Ovary (tissue), 7 donors: ENCODE measurements at regions not wholly inside any gene's neighbourhood (a gene's known extent, or its start where the extent isn't known, plus 50 kb on each side); places are given as distances from the start of the nearest gene placed in this dataset.

ENCODE experiments used
- DNase-seq, 5 donors: peaks; one replicate each; pipeline ENCODE4 v3.0.0-alpha.2; 2019 to 2020
- H3K27ac ChIP-seq, 2 donors: fragments of 200-600 bp; one replicate each; pipeline versions ENCODE4 v1.5.1 to v1.8.0; 2019 to 2022
- H3K27me3 ChIP-seq: fragments of 200-600 bp; one replicate; pipeline ENCODE4 v1.8.0; 2022
- H3K36me3 ChIP-seq: fragments of 200-600 bp; sonication (generic); one replicate; pipeline ENCODE4 v1.5.1; 2019
- H3K4me1 ChIP-seq: one replicate; pipeline ENCODE4 v1.8.1; 2013; ENCODE audit warnings: mild to moderate bottlenecking, moderate library complexity; ENCODE audit not compliant: insufficient read depth
- H3K4me3 ChIP-seq: fragments of 200-600 bp; sonication (generic); one replicate; pipeline ENCODE4 v1.5.1; 2017
- H3K9me3 ChIP-seq, 2 donors: fragments of 200-600 bp in 1 of 2; sonication (generic) in 1 of 2; one replicate each; pipeline versions ENCODE4 v1.5.1 to v1.8.1; 2013 to 2019; ENCODE audit warnings: mild to moderate bottlenecking in 1 of 2, moderate library complexity in 1 of 2
- EP300 ChIP-seq: sonication (generic); formaldehyde crosslinking; IDR thresholded peaks from one replicate; pipeline ENCODE4 v1.6.1; 2017; ENCODE audit warnings: antibody characterized with exemption
- POLR2A ChIP-seq: fragments of 450-650 bp; IDR thresholded peaks from one replicate; pipeline ENCODE4 v1.6.1; 2017; ENCODE audit warnings: antibody characterized with exemption, mild to moderate bottlenecking, moderate library complexity
- WGBS, 3 donors: extraction: QIAGEN DNeasy Blood & Tissue Kit in 1 of 3; methylation state at CpG; one replicate each; pipeline versions ENCODE4 v1.1.5 to v1.1.7; 2013 to 2017; 5-methylcytosine and 5-hydroxymethylcytosine counted together
- intact Hi-C, 4 donors: fragments of 100-400 bp; cut with DNase I; formaldehyde crosslinking; loops; one replicate each; pipeline versions ENCODE4 v1.11.0 to v1.15.1; 2022 to 2023
- TF ChIP-seq, protein P1 (sequence below), 3 donors: fragments of 450-650 bp in 2 of 3; fragments of 200-600 bp in 1 of 3; IDR thresholded peaks; one replicate each; pipeline versions ENCODE4 v1.5.1 to v1.8.0; 2016 to 2022; ENCODE audit warnings: antibody characterized with exemption in 3 of 3, mild to moderate bottlenecking in 1 of 3
- donor health status: DM: no; HTN: no; CAD: no; lungs with moderate emphysema.
- donor health status: DM: no; HTN: no; CAD: no.
- donor health status: Bipolar disorder and iron deficiency.
- donor health status: DM: no; HTN: no; CAD: no.
- donor health status: DM: yes; HTN: yes; CAD: no.

- WGBS, 3 donors, result 90 to 93% (median 90%) methylated on average over 2 of the region's 2 CpGs
- H3K4me1 ChIP-seq, result no peaks in the 10 kb centered on the region
- H3K36me3 ChIP-seq, result no peaks in the 10 kb centered on the region
- no peak overlapping the region for H3K4me3 ChIP-seq
- no peak overlapping the region for H3K27ac ChIP-seq
- intact Hi-C loops, result no loop called here
- DNase-seq, result no peak
- H3K9me3 ChIP-seq, result no peaks in the 10 kb centered on the region
- H3K27me3 ChIP-seq, result no peaks in the 10 kb centered on the region
- no peak for TF ChIP-seq EP300
- TF ChIP-seq, protein P1, sequence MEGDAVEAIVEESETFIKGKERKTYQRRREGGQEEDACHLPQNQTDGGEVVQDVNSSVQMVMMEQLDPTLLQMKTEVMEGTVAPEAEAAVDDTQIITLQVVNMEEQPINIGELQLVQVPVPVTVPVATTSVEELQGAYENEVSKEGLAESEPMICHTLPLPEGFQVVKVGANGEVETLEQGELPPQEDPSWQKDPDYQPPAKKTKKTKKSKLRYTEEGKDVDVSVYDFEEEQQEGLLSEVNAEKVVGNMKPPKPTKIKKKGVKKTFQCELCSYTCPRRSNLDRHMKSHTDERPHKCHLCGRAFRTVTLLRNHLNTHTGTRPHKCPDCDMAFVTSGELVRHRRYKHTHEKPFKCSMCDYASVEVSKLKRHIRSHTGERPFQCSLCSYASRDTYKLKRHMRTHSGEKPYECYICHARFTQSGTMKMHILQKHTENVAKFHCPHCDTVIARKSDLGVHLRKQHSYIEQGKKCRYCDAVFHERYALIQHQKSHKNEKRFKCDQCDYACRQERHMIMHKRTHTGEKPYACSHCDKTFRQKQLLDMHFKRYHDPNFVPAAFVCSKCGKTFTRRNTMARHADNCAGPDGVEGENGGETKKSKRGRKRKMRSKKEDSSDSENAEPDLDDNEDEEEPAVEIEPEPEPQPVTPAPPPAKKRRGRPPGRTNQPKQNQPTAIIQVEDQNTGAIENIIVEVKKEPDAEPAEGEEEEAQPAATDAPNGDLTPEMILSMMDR (IDR thresholded peaks at IDR 0.05), result no peak
Observed at GRCh38 chr3:180319461-180319860, 282.5 kb upstream of the TTC14 start.

- intact Hi-C loops, result no loop called here
- no peak for DNase-seq
- Histone ChIP-seq H3K27me3 (no peaks in the 10 kb centered on the region), H3K27ac (no peak overlapping the region), H3K4me1 (no peaks in the 10 kb centered on the region), H3K36me3 (no peaks in the 10 kb centered on the region), H3K9me3 (no peaks in the 10 kb centered on the region), H3K4me3 (no peak overlapping the region)
- 76 to 84% (median 78%) methylated on average over 4 of the region's 4 CpGs for WGBS, 3 donors
- no peak for TF ChIP-seq EP300
- no peak for TF ChIP-seq POLR2A
- TF ChIP-seq, protein P1 (IDR thresholded peaks at IDR 0.05), result no peak
Observed at GRCh38 chr3:180320631-180321030, 281.3 kb upstream of the TTC14 start.

- Histone ChIP-seq H3K27ac (no peak overlapping the region), H3K36me3 (no peaks in the 10 kb centered on the region), H3K9me3 (no peaks in the 10 kb centered on the region), H3K27me3 (no peaks in the 10 kb centered on the region), H3K4me1 (no peaks in the 10 kb centered on the region), H3K4me3 (no peak overlapping the region)
- no peak for DNase-seq
- intact Hi-C loops, result no loop called here
- TF ChIP-seq, protein P1 (IDR thresholded peaks at IDR 0.05), result no peak
- TF ChIP-seq POLR2A, result no peak
- no peak for TF ChIP-seq EP300
Observed at GRCh38 chr3:180321534-180321933, 280.4 kb upstream of the TTC14 start.

- intact Hi-C loops, result no loop called here
- Histone ChIP-seq H3K27me3 (no peaks in the 10 kb centered on the region), H3K4me1 (no peaks in the 10 kb centered on the region), H3K4me3 (no peak overlapping the region), H3K36me3 (no peaks in the 10 kb centered on the region), H3K27ac (no peak overlapping the region), H3K9me3 (no peaks in the 10 kb centered on the region)
- no peak for DNase-seq
- no peak for TF ChIP-seq EP300
- TF ChIP-seq, protein P1 (IDR thresholded peaks at IDR 0.05), result no peak
- TF ChIP-seq POLR2A, result no peak
- 96 to 97% (median 97%) methylated on average over 12 of the region's 12 CpGs for WGBS, 3 donors
Observed at GRCh38 chr3:180322829-180323228, 279.1 kb upstream of the TTC14 start.

- intact Hi-C loops, result no loop called here
- TF ChIP-seq EP300 (no peak), POLR2A (no peak)
- TF ChIP-seq, protein P1 (IDR thresholded peaks at IDR 0.05), result no peak
- H3K27me3 ChIP-seq, result no peaks in the 10 kb centered on the region
- H3K4me1 ChIP-seq, result no peaks in the 10 kb centered on the region
- no peaks in the 10 kb centered on the region for H3K36me3 ChIP-seq
- H3K27ac ChIP-seq, result no peak overlapping the region
- no peak for DNase-seq
- 91 to 93% (median 92%) methylated on average over 19 of the region's 19 CpGs for WGBS, 3 donors
- no peak overlapping the region for H3K4me3 ChIP-seq
- H3K9me3 ChIP-seq, result no peaks in the 10 kb centered on the region
Observed at GRCh38 chr3:180324791-180325190, 277.2 kb upstream of the TTC14 start.
